GM12878 (cell line): ENCODE measurements at regions not wholly inside any gene's neighbourhood (a gene's known extent, or its start where the extent isn't known, plus 50 kb on each side); places are given as distances from the start of the nearest gene placed in this dataset.

Experiments
- ATAC-seq: fragments of 200-7000 bp; cut with Tn5 transposase; 3 replicates; pipeline ENCODE4 v1.9.1; 2020; ENCODE audit warnings: mild to moderate bottlenecking, moderate library complexity
- BruUV-seq: library from RNA; stranded (reverse); fragments of 400-500 nt; replicated peaks from 2 replicates; lab custom pipeline; 2021; lab: Mats Ljungman, UMichigan
- CTCF ChIA-PET: fragments of 300-600 bp; sonication (Branson Sonifier 250); formaldehyde crosslinking; extraction: SDS; loops from one replicate; lab custom pipeline; 2021; ENCODE audit warnings: inconsistent platforms; lab: Yijun Ruan, JAX
- POLR2A ChIA-PET: fragments of 350-600 bp; formaldehyde crosslinking; extraction: SDS; loops from one replicate; lab custom pipeline; 2021; ENCODE audit warnings: inconsistent platforms; lab: Charles Lee
- RAD21 ChIA-PET: fragments of 300-600 bp; sonication (Branson Sonifier 250); formaldehyde crosslinking; loops from one replicate; lab custom pipeline; 2023; ENCODE audit warnings: antibody characterized with exemption; ENCODE audit not compliant: unreplicated experiment; lab: Charles Lee
- SMC1A ChIA-PET: fragments of 300-600 bp; sonication (Branson Sonifier 250); formaldehyde crosslinking; loops from one replicate; lab custom pipeline; 2023; ENCODE audit not compliant: unreplicated experiment, uncharacterized antibody; lab: Charles Lee
- DNase-seq: peaks from one replicate; pipeline ENCODE4 v3.0.0-alpha.2; 2011; ENCODE audit warnings: low read depth, low spot score
- FAIRE-seq: peaks from 3 replicates; lab custom pipeline; 2011; peaks lifted over from hg19 to GRCh38; lab: Jason Lieb, UNC
- H2AFZ ChIP-seq: 2 replicates; pipeline ENCODE4 v1.6.0; 2011; ENCODE audit warnings: low read depth, low read length, control low read depth; ENCODE audit not compliant: control insufficient read depth
- H3K27ac ChIP-seq: 2 replicates; pipeline ENCODE4 v1.5.1; 2011; ENCODE audit warnings: control low read depth; ENCODE audit not compliant: control insufficient read depth, insufficient read depth
- H3K27me3 ChIP-seq, 2 experiments: replicated peaks in 1 of 2; 2 replicates each; pipeline versions ENCODE4 v1.6.0 to v1.6.1; 2011; ENCODE audit warnings: low read length in 1 of 2; ENCODE audit not compliant: control insufficient read depth in 2 of 2, insufficient read depth in 2 of 2
- H3K36me3 ChIP-seq, 2 experiments: 2 replicates each; pipeline ENCODE4 v1.5.1; 2011; ENCODE audit warnings: low read length in 1 of 2; ENCODE audit not compliant: control insufficient read depth in 2 of 2, insufficient read depth in 2 of 2
- H3K4me1 ChIP-seq: 2 replicates; pipeline ENCODE4 v1.6.1; 2011; ENCODE audit warnings: mild to moderate bottlenecking, low read length, moderate library complexity, mixed read lengths; ENCODE audit not compliant: control insufficient read depth, insufficient read depth
- H3K4me2 ChIP-seq: 2 replicates; pipeline ENCODE4 v1.6.0; 2011; ENCODE audit warnings: control low read depth; ENCODE audit not compliant: control insufficient read depth, insufficient read depth
- H3K4me3 ChIP-seq: fragments of 200-600 bp; sonication (generic); 2 replicates; pipeline ENCODE4 v1.5.1; 2016
- H3K79me2 ChIP-seq: 2 replicates; pipeline ENCODE4 v1.6.0; 2011; ENCODE audit warnings: low read length; ENCODE audit not compliant: control insufficient read depth, insufficient read depth
- H3K9ac ChIP-seq: 2 replicates; pipeline ENCODE4 v1.8.0; 2011; ENCODE audit warnings: low read length, control low read depth, mixed read lengths; ENCODE audit not compliant: control insufficient read depth, insufficient read depth
- H3K9me3 ChIP-seq: replicated peaks from 3 replicates; pipeline ENCODE4 v1.5.1; 2011; ENCODE audit warnings: mild to moderate bottlenecking, low read length; ENCODE audit not compliant: control insufficient read depth, insufficient read depth
- H4K20me1 ChIP-seq: 2 replicates; pipeline ENCODE4 v1.6.0; 2011; ENCODE audit not compliant: control insufficient read depth, insufficient read depth
- CBFB ChIP-seq: IDR thresholded peaks from 2 replicates; pipeline ENCODE4 v1.6.1; 2016; ENCODE audit warnings: antibody characterized with exemption, low read depth
- CHD4 ChIP-seq: fragments of 200-600 bp; sonication (generic); IDR thresholded peaks from 2 replicates; pipeline ENCODE4 v1.6.1; 2016; ENCODE audit warnings: mild to moderate bottlenecking
- FOXK2 ChIP-seq: fragments of 450-650 bp; IDR thresholded peaks from 2 replicates; pipeline ENCODE4 v1.6.1; 2017; ENCODE audit warnings: mild to moderate bottlenecking, moderate library complexity
- KDM1A ChIP-seq: fragments of 200-600 bp; sonication (generic); IDR thresholded peaks from 2 replicates; pipeline ENCODE4 v1.6.1; 2016; ENCODE audit warnings: borderline replicate concordance
- MAX ChIP-seq: IDR thresholded peaks from 2 replicates; pipeline ENCODE4 v1.6.1; 2012; ENCODE audit warnings: low read depth, low read length, improper control_type of control experiment
- MEF2A ChIP-seq: IDR thresholded peaks from 2 replicates; pipeline ENCODE4 v1.6.1; 2011; ENCODE audit warnings: low read depth, mild to moderate bottlenecking, low read length, moderate library complexity; ENCODE audit not compliant: insufficient read depth
- MXI1 ChIP-seq: fragments of 150-350 bp; IDR thresholded peaks from 2 replicates; pipeline ENCODE4 v1.6.1; 2011; ENCODE audit warnings: low read depth, mild to moderate bottlenecking, inconsistent platforms, low read length, improper control_type of control experiment
- MYC ChIP-seq: IDR thresholded peaks from 2 replicates; pipeline ENCODE4 v1.6.1; 2011; ENCODE audit warnings: mild to moderate bottlenecking, low read length, moderate library complexity, inconsistent platforms; ENCODE audit not compliant: insufficient read depth, insufficient replicate concordance, insufficient read length, severe bottlenecking
- PRDM15 ChIP-seq: fragments of 450-650 bp; formaldehyde crosslinking; IDR thresholded peaks from 2 replicates; pipeline ENCODE4 v1.4.0; 2020; ENCODE audit warnings: mild to moderate bottlenecking, moderate library complexity
- SREBF2 ChIP-seq: IDR thresholded peaks from 2 replicates; pipeline ENCODE4 v1.6.1; 2012; ENCODE audit warnings: mild to moderate bottlenecking, low read length
- ZNF384 ChIP-seq: IDR thresholded peaks from 2 replicates; pipeline ENCODE4 v1.6.1; 2012; ENCODE audit warnings: low read depth, mild to moderate bottlenecking, low read length, improper control_type of control experiment, borderline replicate concordance
- WGBS: methylation state at CpG from one replicate; pipeline ENCODE4 v1.1.6; 2016; ENCODE audit warnings: low lambda C conversion rate; ENCODE audit not compliant: insufficient replicate concordance, insufficient coverage; ENCODE audit errors: missing lambda C conversion rate; 5-methylcytosine and 5-hydroxymethylcytosine counted together
- in situ Hi-C: fragments of 300-500 bp; cut with MboI; formaldehyde crosslinking; loops from 9 replicates; pipeline ENCODE4 v1.14.3; 2018; ENCODE audit warnings: mixed read lengths
- intact Hi-C: fragments of 100-400 bp; cut with micrococcal nuclease; formaldehyde crosslinking; loops from one replicate; pipeline ENCODE4 v1.14.2; 2022; ENCODE audit not compliant: unreplicated experiment

GRCh38 chr5:57598097-57598496, 115.5 kb upstream of the ACTBL2 start:
- no peaks in the 10 kb centered on the region for H3K4me1 ChIP-seq
- POLR2A ChIA-PET = no interaction called here
- no peak for DNase-seq
- no peak overlapping the region for H3K4me3 ChIP-seq
- RAD21 ChIA-PET = no interaction called here
- no peaks in the 10 kb centered on the region for H3K36me3 ChIP-seq
- in situ Hi-C loops = no loop called here
- no peak overlapping the region for H3K9ac ChIP-seq
- SMC1A ChIA-PET = no interaction called here
- TF ChIP-seq KDM1A = no peak
- no peak for TF ChIP-seq PRDM15 (CRISPR knock-in tag)
- TF ChIP-seq CHD4 = no peak
- no peak for FAIRE-seq
- no peaks in the 10 kb centered on the region for H3K9me3 ChIP-seq
- no peaks in the 10 kb centered on the region for H4K20me1 ChIP-seq
- ATAC-seq = no peak
- H3K79me2 ChIP-seq = no peaks in the 10 kb centered on the region
- H3K27me3 ChIP-seq = peaks cover 0 to 3% of the 10 kb centered on the region in 2 experiments; a peak in 1 of 4 replicates
- intact Hi-C loops = no loop called here
- no peak overlapping the region for H3K27ac ChIP-seq
- no peak overlapping the region for H2AFZ ChIP-seq
- H3K4me2 ChIP-seq = no peak overlapping the region
- CTCF ChIA-PET = no interaction called here
- WGBS = 83% methylated on average over 10 of the region's 10 CpGs
- no TSS peak for BruUV-seq

GRCh38 chr5:57595523-57595991, 112.9 kb upstream of the ACTBL2 start:
- FAIRE-seq (no peak), DNase-seq (no peak), ATAC-seq (no peak)
- no peaks in the 10 kb centered on the region for H3K9me3 ChIP-seq
- no peak overlapping the region for H3K4me2 ChIP-seq
- no peaks in the 10 kb centered on the region for H3K27me3 ChIP-seq
- no peak overlapping the region for H3K27ac ChIP-seq
- no peak overlapping the region for H3K9ac ChIP-seq
- POLR2A ChIA-PET = no interaction called here
- SMC1A ChIA-PET = no interaction called here
- TF ChIP-seq CBFB = no peak
- TF ChIP-seq MEF2A = no peak
- TF ChIP-seq ZNF384 = no peak
- no peak for TF ChIP-seq MAX
- no peak for TF ChIP-seq FOXK2
- TF ChIP-seq SREBF2 = no peak
- TF ChIP-seq MYC = no peak
- TF ChIP-seq MXI1 = no peak
- 0% methylated on average over 1 of the region's 1 CpG for WGBS
- BruUV-seq = no TSS peak
- CTCF ChIA-PET = no interaction called here
- H2AFZ ChIP-seq = no peak overlapping the region
- no peaks in the 10 kb centered on the region for H3K36me3 ChIP-seq
- no peak overlapping the region for H3K4me3 ChIP-seq
- no peaks in the 10 kb centered on the region for H4K20me1 ChIP-seq
- no peaks in the 10 kb centered on the region for H3K4me1 ChIP-seq
- no peaks in the 10 kb centered on the region for H3K79me2 ChIP-seq
- RAD21 ChIA-PET = no interaction called here
- in situ Hi-C loops (no loop called here), intact Hi-C loops (no loop called here)
